NB4 (cell line): ENCODE measurements at regions not wholly inside any gene's neighbourhood (a gene's known extent, or its start where the extent isn't known, plus 50 kb on each side); places are given as distances from the start of the nearest gene placed in this dataset.
A peak's percentile ranks its signal among the peaks of the same experiment; 100 is the strongest.

ENCODE experiments used
- DNase-seq: peaks from one replicate; pipeline ENCODE4 v3.0.0; 2010; ENCODE audit warnings: low read depth
- H3K4me3 ChIP-seq: one replicate; pipeline ENCODE4 v1.5.1; 2011; ENCODE audit warnings: mild to moderate bottlenecking, low read depth, low read length, moderate library complexity
- CTCF ChIP-seq: IDR thresholded peaks from one replicate; pipeline ENCODE4 v1.5.1; 2012; ENCODE audit warnings: low read depth, low read length
- MAX ChIP-seq: IDR thresholded peaks from 2 replicates; pipeline ENCODE4 v1.6.1; 2011; ENCODE audit warnings: low read depth, low read length
- MYC ChIP-seq: IDR thresholded peaks from 2 replicates; pipeline ENCODE4 v1.6.1; 2011; ENCODE audit warnings: low read depth, low read length
- POLR2A ChIP-seq: IDR thresholded peaks from 2 replicates; pipeline ENCODE4 v1.6.1; 2011; ENCODE audit warnings: mild to moderate bottlenecking; ENCODE audit not compliant: insufficient read length; ENCODE audit errors: extremely low read depth

- H3K4me3 ChIP-seq, result no peak overlapping the region
- TF ChIP-seq CTCF (no peak), MAX (no peak), POLR2A (no peak), MYC (no peak)
- DNase-seq, result no peak
These were observed 594.7 kb downstream of the SMARCA1 start for GRCh38 chrX:128928636-128929035.

- no peak for DNase-seq
- no peak overlapping the region for H3K4me3 ChIP-seq
- TF ChIP-seq MYC, result no peak
- TF ChIP-seq POLR2A, result no peak
- TF ChIP-seq CTCF, result no peak
- TF ChIP-seq MAX, result no peak
These were observed 595.9 kb downstream of the SMARCA1 start for GRCh38 chrX:128927363-128927762.

GRCh38 chrX:128906753-128907152, 616.5 kb downstream of the SMARCA1 start:
- TF ChIP-seq POLR2A, result no peak
- no peak for TF ChIP-seq MYC
- TF ChIP-seq CTCF, result no peak
- TF ChIP-seq MAX, result no peak
- H3K4me3 ChIP-seq, result no peak overlapping the region
- DNase-seq, result no peak

GRCh38 chrX:128901018-128901417, 622.3 kb downstream of the SMARCA1 start:
- no peak overlapping the region for H3K4me3 ChIP-seq
- no peak for DNase-seq
- no peak for TF ChIP-seq CTCF
- TF ChIP-seq MYC, result no peak
- no peak for TF ChIP-seq MAX
- TF ChIP-seq POLR2A, result no peak

GRCh38 chrX:128897621-128898020, 625.7 kb downstream of the SMARCA1 start:
- no peak overlapping the region for H3K4me3 ChIP-seq
- no peak for TF ChIP-seq MYC
- TF ChIP-seq MAX, result no peak
- no peak for TF ChIP-seq POLR2A
- TF ChIP-seq CTCF, result no peak
- DNase-seq, result no peak

- peak; percentile 41 for DNase-seq
- TF ChIP-seq MYC (no peak), CTCF (no peak), POLR2A (no peak), MAX (no peak)
- H3K4me3 ChIP-seq, result no peak overlapping the region
These were observed 631.7 kb downstream of the SMARCA1 start for GRCh38 chrX:128891554-128891953.
